Tibial nerve (tissue), 4 donors: ENCODE measurements at regions not wholly inside any gene's neighbourhood (a gene's known extent, or its start where the extent isn't known, plus 50 kb on each side); places are given as distances from the start of the nearest gene placed in this dataset.

Experiments used
- DNase-seq, 2 donors: peaks; one replicate each; pipeline ENCODE4 v3.0.0-alpha.2; 2019; ENCODE audit warnings: low spot score in 2 of 2
- H3K27ac ChIP-seq, 4 donors: fragments of 200-600 bp; sonication (generic) in 3 of 4; one replicate each; pipeline ENCODE4 v1.5.1; 2017 to 2019; ENCODE audit warnings: mild to moderate bottlenecking in 1 of 4
- H3K27me3 ChIP-seq, 2 donors: fragments of 200-600 bp; sonication (generic) in 1 of 2; one replicate each; pipeline versions ENCODE4 v1.5.1 to v1.6.0; 2017 to 2019
- H3K36me3 ChIP-seq, 3 donors: fragments of 200-600 bp; sonication (generic); one replicate each; pipeline ENCODE4 v1.5.1; 2018 to 2019
- H3K4me1 ChIP-seq, 4 donors: fragments of 200-600 bp; sonication (generic) in 3 of 4; one replicate each; pipeline ENCODE4 v1.5.1; 2017 to 2019
- H3K4me3 ChIP-seq, 4 donors: fragments of 200-600 bp; sonication (generic) in 3 of 4; one replicate each; pipeline ENCODE4 v1.5.1; 2017 to 2019; ENCODE audit warnings: mild to moderate bottlenecking in 1 of 4, moderate library complexity in 1 of 4
- H3K9me3 ChIP-seq, 4 donors: fragments of 200-600 bp; sonication (generic) in 3 of 4; one replicate each; pipeline ENCODE4 v1.5.1; 2017 to 2019
- CTCF ChIP-seq, 5 experiments: fragments of 200-600 bp in 3 of 5; fragments of 450-650 bp in 2 of 5; sonication (generic) in 3 of 5; IDR thresholded peaks; one replicate each; pipeline ENCODE4 v1.5.1; 2016 to 2019; ENCODE audit warnings: antibody characterized with exemption in 5 of 5, mild to moderate bottlenecking in 3 of 5, moderate library complexity in 2 of 5
- EP300 ChIP-seq, 2 donors: sonication (generic); formaldehyde crosslinking; IDR thresholded peaks; one replicate each; pipeline ENCODE4 v1.6.1; 2017; ENCODE audit warnings: antibody characterized with exemption in 2 of 2, mild to moderate bottlenecking in 1 of 2
- POLR2A ChIP-seq, 2 donors: fragments of 450-650 bp; IDR thresholded peaks; one replicate each; pipeline ENCODE4 v1.6.1; 2017; ENCODE audit warnings: antibody characterized with exemption in 2 of 2, mild to moderate bottlenecking in 2 of 2, moderate library complexity in 2 of 2
- WGBS, 2 donors: methylation state at CpG; one replicate each; pipeline ENCODE4 v1.1.5; 2018; 5-methylcytosine and 5-hydroxymethylcytosine counted together

DNA sequence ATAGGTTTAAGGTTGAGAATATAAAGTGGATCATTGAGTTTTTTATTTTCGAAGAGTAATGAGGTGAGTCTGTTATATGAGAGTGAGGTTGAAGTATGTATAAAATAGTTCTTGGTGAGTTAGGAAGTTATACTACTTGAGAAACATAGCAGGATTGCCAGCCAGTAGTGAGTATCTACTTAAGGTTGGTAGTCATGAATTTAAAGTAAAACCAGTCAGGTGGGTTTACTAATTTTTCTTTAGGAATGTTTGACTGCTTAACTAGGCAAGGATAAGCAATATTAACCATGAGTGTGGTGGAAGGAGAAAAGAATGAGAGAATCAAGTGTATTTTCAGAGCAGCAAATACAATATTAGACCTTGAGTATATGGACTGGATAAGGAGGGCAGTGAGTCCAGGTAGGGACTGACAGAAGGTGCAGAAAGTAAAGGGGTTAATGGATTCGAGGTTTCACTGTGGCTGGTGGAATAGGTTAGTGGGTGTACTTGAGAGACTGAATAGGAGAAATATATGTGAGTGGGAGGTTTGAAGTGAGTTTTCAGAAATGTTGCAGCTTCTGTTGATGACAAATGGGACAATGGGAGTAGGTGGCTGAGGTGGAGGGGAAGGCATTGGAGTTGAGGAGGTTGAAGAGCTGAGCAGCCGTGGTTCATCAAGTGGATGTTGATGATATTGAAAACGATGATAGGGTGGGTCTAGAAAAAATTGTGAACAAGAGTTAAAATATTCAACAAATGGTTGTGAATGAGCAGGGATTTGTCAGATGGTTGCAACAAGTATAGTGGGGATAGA lies 232.5 kb upstream of the ASCC3 start:
- TF ChIP-seq CTCF (IDR thresholded peaks at IDR 0.05) (no peak), EP300 (IDR thresholded peaks at IDR 0.05) (no peak), POLR2A (IDR thresholded peaks at IDR 0.05) (no peak)
- Histone ChIP-seq H3K27me3 (no peaks in the 10 kb centered on the region), H3K4me3 (no peak overlapping the region), H3K27ac (no peak overlapping the region), H3K36me3 (no peaks in the 10 kb centered on the region), H3K4me1 (peaks cover 0 to 13% (median 0%) of the 10 kb centered on the region in 4 donors), H3K9me3 (no peaks in the 10 kb centered on the region)
- no peak for DNase-seq
- 70 to 77% methylated on average over 4 of the region's 4 CpGs for WGBS, 2 donors

DNA sequence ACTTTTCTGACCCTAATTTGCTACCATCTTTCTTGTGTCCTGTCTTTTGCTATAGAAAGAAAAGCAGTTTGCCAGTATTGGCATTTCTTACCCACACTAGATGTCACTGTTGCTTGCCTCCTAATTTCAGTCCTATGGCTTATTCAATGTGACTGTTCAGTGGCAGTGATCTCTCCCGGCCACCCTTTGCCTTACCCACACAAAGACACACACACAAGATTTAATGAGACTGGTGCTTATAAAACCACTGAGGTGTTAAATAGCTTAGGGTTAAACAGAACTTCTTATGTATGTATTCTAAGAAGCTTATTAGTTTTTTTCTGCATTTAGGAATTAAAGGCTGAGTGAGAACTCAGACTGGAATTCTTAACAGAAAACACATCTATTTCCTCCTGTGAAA lies 233.6 kb upstream of the ASCC3 start:
- WGBS, 2 donors: 14 to 16% methylated on average over 1 of the region's 1 CpG
- Histone ChIP-seq H3K4me3 (no peak overlapping the region), H3K9me3 (no peaks in the 10 kb centered on the region), H3K4me1 (peaks cover 0 to 13% (median 0%) of the 10 kb centered on the region in 4 donors), H3K27ac (no peak overlapping the region), H3K36me3 (no peaks in the 10 kb centered on the region), H3K27me3 (no peaks in the 10 kb centered on the region)
- no peak for DNase-seq
- TF ChIP-seq CTCF (IDR thresholded peaks at IDR 0.05): peak in 4 of 5 experiments; percentile 27 to 40 (median 37)
- no peak for TF ChIP-seq POLR2A (IDR thresholded peaks at IDR 0.05)
- no peak for TF ChIP-seq EP300 (IDR thresholded peaks at IDR 0.05)

DNA sequence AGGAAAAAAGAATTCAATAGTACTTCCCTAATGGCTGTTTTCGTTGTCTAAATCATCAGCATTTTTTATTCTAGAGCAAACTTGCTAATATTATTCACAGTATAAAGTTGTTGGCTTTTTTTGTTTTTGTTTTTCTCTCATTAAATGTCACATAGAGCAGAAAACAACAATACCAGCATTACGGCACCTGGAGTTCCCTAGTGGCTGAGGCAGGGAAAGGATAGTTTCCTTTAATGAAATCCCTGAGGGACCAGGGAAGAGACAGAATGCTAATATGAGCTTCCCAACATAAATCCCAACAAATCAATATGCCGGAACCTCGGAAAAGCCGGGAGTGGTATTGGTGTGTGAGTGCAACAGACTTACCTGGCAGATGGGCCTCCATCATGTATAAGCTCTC lies 235.2 kb upstream of the ASCC3 start:
- WGBS, 2 donors: 91 to 92% methylated on average over 5 of the region's 5 CpGs
- Histone ChIP-seq H3K4me1 (peaks cover 0 to 8% (median 0%) of the 10 kb centered on the region in 4 donors), H3K27me3 (no peaks in the 10 kb centered on the region), H3K9me3 (no peaks in the 10 kb centered on the region), H3K4me3 (no peak overlapping the region), H3K36me3 (no peaks in the 10 kb centered on the region), H3K27ac (no peak overlapping the region)
- TF ChIP-seq CTCF (IDR thresholded peaks at IDR 0.05) (no peak), EP300 (IDR thresholded peaks at IDR 0.05) (no peak), POLR2A (IDR thresholded peaks at IDR 0.05) (no peak)
- no peak for DNase-seq

GRCh38 chr6:101117393-101118135 lies 236.4 kb upstream of the ASCC3 start:
- H3K4me3 ChIP-seq: peak overlapping the region in 1 of 4 donors; percentile 11
- no peak for DNase-seq
- no peaks in the 10 kb centered on the region for H3K9me3 ChIP-seq
- H3K36me3 ChIP-seq: no peaks in the 10 kb centered on the region
- peaks cover 0 to 8% (median 0%) of the 10 kb centered on the region in 4 donors for H3K4me1 ChIP-seq
- TF ChIP-seq CTCF (IDR thresholded peaks at IDR 0.05): no peak
- no peak for TF ChIP-seq POLR2A (IDR thresholded peaks at IDR 0.05)
- no peak for TF ChIP-seq EP300 (IDR thresholded peaks at IDR 0.05)
- H3K27ac ChIP-seq: no peak overlapping the region
- H3K27me3 ChIP-seq: no peaks in the 10 kb centered on the region
- WGBS, 2 donors: 46 to 50% methylated on average over 7 to 11 of the region's 11 CpGs

GRCh38 chr6:101118136-101118396 lies 236.9 kb upstream of the ASCC3 start:
- Histone ChIP-seq H3K4me3 (no peak overlapping the region), H3K4me1 (peaks cover 0 to 8% (median 0%) of the 10 kb centered on the region in 4 donors), H3K27ac (no peak overlapping the region), H3K27me3 (no peaks in the 10 kb centered on the region), H3K36me3 (no peaks in the 10 kb centered on the region), H3K9me3 (no peaks in the 10 kb centered on the region)
- DNase-seq: no peak
- 32 to 34% methylated on average over 1 of the region's 1 CpG for WGBS, 2 donors
- TF ChIP-seq CTCF (IDR thresholded peaks at IDR 0.05) (no peak), EP300 (IDR thresholded peaks at IDR 0.05) (no peak), POLR2A (IDR thresholded peaks at IDR 0.05) (no peak)
